Neural cell (in vitro differentiated cells): ENCODE measurements at regions not wholly inside any gene's neighbourhood (a gene's known extent, or its start where the extent isn't known, plus 50 kb on each side); places are given as distances from the start of the nearest gene placed in this dataset.

Source experiments
- CTCF ChIP-seq: fragments of 450-650 bp; IDR thresholded peaks from 2 replicates; pipeline ENCODE4 v1.5.1; 2014; ENCODE audit warnings: antibody characterized with exemption, mild to moderate bottlenecking, moderate library complexity; ENCODE audit not compliant: poor library complexity, severe bottlenecking
- EP300 ChIP-seq: fragments of 450-650 bp; conservative IDR thresholded peaks from 2 replicates; pipeline ENCODE4 v1.6.1; 2014; ENCODE audit warnings: antibody characterized with exemption, mild to moderate bottlenecking, moderate library complexity; ENCODE audit not compliant: poor library complexity, severe bottlenecking
- EZH2 ChIP-seq: fragments of 200-600, 300-800 bp; shearing (Covaris generic), sonication (generic); IDR thresholded peaks from 2 replicates; pipeline ENCODE4 v1.6.1; 2014; ENCODE audit warnings: antibody characterized with exemption, low read length, borderline replicate concordance, mild to moderate bottlenecking; ENCODE audit not compliant: insufficient read depth, poor library complexity, severe bottlenecking
- MXI1 ChIP-seq: fragments of 450-650 bp; conservative IDR thresholded peaks from 2 replicates; pipeline ENCODE4 v1.6.1; 2014; ENCODE audit warnings: antibody characterized with exemption, mild to moderate bottlenecking; ENCODE audit not compliant: poor library complexity, severe bottlenecking
- POLR2AphosphoS5 ChIP-seq: IDR thresholded peaks from 2 replicates; pipeline ENCODE4 v1.6.1; 2012
- RAD21 ChIP-seq: fragments of 450-650 bp; conservative IDR thresholded peaks from 2 replicates; pipeline ENCODE4 v1.6.1; 2014; ENCODE audit warnings: antibody characterized with exemption, mild to moderate bottlenecking, moderate library complexity
- REST ChIP-seq: IDR thresholded peaks from 2 replicates; pipeline ENCODE4 v1.6.1; 2012; ENCODE audit warnings: borderline replicate concordance

DNA sequence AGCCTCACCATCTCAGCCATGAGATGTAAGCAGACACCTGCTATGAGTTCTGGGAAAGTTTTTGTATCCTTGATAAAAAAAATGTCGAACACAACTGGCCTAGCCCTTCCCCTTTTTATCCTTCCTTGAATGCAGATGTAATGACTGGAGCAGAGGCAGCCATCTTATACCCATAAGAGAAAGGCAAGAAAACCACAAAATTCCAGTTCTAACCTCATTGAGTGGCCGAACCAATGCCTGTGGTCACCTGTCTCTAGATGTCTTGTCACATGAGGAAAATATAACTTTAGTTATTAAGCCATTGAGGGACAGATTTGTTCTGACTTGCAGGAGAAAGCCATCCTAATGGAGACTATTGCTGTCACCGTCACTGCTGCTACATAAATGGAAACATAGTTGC is 80.4 kb upstream of the SLC6A6 start:
- no peak for TF ChIP-seq CTCF
- no peak for TF ChIP-seq EP300
- TF ChIP-seq POLR2AphosphoS5, result no peak
- TF ChIP-seq RAD21, result no peak
- TF ChIP-seq REST, result no peak
- TF ChIP-seq MXI1, result no peak
- TF ChIP-seq EZH2, result no peak
